Jurkat, Clone E6-1 (cell line): ENCODE measurements at regions not wholly inside any gene's neighbourhood (a gene's known extent, or its start where the extent isn't known, plus 50 kb on each side); places are given as distances from the start of the nearest gene placed in this dataset.

Experiments used
- DNase-seq: peaks from one replicate; pipeline ENCODE4 v3.0.0-alpha.2; 2011; ENCODE audit warnings: low read depth, low spot score
- H3K4me3 ChIP-seq: 2 replicates; pipeline ENCODE4 v1.5.1; 2011; ENCODE audit warnings: mild to moderate bottlenecking, low read length, control low read depth, moderate library complexity

DNA sequence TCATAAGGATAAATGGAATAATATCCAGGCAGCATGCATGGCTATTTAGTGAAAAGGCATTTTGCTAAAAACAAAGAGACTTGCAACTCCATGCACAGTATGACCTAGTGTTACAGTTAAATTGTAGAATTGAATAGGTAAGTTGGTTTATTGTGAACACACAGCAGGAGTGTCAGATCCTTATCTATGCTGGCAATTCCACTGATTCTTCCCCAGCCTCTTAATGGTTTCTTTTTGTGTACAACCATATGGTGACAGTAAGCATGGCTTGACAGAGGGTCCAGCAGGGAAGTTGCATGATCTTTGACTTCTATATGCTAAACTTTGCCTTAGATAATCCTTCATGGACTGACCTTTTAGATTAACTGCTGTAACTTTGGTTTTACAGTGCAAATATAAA, 936.6 kb upstream of the EPHA5 start:
- DNase-seq = no peak
- H3K4me3 ChIP-seq = no peak overlapping the region

DNA sequence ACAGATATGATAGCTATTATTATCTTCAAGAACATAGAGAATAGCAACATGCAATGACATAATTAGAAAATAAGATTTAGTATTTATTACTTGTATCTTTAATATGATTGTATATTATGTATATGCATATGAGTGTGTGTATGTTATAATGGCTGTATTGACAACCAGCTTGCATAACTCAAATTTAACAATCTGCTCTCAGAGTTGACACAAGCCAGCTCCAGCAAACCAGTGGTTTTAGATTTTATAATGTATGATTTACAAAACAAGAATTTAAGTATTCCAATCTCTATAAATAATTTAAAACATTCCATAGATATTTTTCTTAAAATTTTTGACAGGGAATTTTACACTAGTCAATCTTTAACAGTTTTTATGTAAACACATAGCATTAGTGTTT, 935.9 kb upstream of the EPHA5 start:
- DNase-seq = no peak
- H3K4me3 ChIP-seq = no peak overlapping the region

DNA sequence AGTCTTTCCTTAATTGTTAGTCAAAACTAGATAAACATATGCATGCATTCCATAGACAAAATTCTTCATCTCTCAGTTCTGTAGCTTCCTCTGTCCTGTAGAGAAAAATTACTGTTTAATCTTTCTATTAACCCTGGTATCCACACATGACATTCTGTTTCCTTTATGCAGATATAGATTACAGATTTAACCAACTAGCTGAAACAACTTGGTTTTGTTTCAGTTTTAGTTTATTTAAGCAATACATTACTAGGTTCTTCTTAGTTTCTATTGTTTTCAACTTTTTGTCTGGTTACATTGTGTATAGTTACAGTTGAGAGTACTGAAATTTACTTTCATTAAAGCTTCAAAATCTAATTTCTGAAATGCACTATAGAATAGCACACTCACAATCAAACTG, 933.9 kb upstream of the EPHA5 start:
- no peak for DNase-seq
- H3K4me3 ChIP-seq = no peak overlapping the region

DNA sequence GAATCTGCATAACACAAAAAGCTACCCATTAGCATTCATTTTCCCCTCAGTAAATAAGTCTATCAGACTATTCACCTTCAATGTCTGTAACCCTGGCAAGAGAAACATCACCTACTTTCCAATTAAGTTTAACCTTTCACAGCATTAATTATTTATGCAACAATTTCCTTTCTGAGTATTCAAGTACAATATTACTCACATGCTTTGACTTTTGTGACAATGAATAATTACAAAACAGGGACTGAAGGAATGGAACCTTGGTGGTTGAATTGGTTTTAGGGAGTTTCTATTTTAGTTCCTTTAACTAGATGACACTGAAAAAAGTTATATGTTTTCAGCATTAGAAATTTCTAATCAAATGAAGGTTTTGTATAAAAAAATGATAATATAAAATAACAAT, 932.3 kb upstream of the EPHA5 start:
- H3K4me3 ChIP-seq = no peak overlapping the region
- DNase-seq = no peak

DNA sequence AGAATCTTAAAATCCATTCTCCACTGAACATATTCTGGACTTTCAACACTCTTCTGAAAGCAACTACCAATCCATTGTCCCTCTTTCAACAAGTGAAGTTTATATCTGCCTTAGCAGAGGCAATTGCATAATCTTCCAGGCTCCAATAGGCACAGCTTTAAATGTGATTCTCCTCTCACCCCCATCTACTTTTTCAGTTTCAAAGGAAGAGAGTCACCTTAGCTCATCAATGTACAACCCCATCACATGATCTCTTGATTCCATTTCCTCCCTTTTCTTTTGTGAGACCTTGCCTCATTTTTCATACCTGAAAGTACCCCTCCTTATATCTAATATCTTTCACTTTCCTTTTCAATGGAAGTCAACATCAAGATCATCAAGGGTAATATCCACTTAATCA, 921.7 kb upstream of the EPHA5 start:
- H3K4me3 ChIP-seq = no peak overlapping the region
- DNase-seq = no peak

DNA sequence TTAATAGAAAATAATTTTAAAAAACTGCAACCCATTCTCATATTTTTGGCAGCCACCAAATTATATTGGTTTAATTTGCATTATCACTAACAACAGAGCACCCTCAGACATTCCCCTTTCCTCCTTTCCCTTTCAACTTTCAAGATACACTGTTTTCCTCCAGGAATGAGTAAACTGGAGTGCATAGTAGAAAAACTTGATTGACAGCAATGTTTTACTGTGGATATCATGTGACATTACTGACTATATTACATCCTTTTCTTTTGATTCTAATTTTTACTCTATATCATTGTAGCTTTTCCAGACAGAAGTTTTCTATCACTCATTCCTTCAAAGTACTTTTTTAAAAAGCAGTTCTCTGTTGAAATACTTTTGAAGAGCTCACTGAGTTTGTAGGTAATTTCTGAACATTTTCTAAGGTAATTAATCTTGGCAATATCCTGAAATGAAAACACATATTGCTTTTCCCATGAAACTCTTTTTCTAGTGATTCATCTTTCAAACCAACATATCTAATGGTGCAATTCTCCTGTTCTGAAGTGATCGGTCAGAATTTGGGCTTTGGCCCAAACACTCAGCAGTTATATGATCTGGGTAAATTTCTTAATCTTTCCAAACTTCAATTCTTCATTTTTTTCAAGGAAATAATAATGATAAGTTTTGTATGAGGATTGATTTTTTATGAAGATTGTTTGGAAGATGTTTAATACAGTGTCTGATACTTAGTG, 920.4 kb upstream of the EPHA5 start:
- no peak for DNase-seq
- H3K4me3 ChIP-seq = no peak overlapping the region

DNA sequence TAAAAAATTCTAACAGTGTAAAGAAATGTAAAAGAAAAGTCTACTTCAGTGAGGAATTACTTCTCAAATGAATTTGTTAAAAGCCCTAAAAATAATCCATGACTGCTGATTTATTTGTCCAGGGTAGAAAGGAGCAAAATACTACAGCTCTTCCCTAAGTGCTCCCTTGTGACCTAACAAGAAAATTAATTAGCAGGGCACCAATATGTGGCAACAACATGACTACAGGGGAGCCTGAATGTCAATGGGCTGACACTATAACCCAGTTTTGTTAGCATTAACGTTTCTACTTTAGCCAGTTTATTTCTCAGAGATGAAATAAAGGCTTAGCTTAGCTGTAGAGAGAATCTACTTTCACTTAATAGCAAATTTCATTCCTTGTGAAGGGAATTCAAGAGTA, 918.9 kb upstream of the EPHA5 start:
- H3K4me3 ChIP-seq = no peak overlapping the region
- no peak for DNase-seq

DNA sequence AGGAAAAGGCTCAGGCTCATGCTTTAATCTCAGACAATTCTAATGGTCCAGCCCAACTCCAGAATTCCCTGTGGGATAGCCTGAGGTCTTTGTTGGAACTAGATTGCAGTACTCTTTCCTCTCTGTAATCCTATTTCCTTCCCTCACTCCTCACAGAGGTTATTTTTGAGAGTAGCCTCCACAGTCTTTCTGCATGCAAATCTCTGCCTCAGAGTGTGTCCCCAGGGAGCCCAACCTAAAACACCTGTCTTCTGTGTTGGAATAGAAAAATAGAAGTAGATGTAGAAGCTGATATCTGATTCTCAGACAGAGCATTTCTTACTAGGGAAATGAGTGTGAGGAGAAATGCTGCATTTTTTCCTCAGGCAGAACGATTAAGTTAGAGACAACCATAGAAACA, 915.5 kb upstream of the EPHA5 start:
- no peak overlapping the region for H3K4me3 ChIP-seq
- no peak for DNase-seq

DNA sequence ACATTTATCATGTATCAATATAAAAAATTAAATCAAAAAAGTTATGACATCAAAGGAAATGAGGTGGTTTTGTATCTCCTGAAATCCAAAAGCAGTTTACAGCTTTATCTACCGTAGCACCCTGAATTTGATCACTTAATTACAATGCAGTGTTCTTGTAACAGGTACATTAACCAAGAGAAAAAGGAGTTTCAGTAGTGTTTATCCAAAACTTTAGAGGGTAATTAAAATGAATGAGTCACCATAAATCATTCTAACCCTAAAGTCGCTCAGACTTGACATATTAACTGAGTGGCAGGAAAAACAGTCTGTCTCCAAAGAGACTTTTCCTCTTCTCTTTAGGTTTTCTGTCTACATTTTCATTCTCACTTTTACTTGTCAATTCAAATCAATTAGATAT, 907.6 kb upstream of the EPHA5 start:
- DNase-seq = no peak
- H3K4me3 ChIP-seq = no peak overlapping the region

DNA sequence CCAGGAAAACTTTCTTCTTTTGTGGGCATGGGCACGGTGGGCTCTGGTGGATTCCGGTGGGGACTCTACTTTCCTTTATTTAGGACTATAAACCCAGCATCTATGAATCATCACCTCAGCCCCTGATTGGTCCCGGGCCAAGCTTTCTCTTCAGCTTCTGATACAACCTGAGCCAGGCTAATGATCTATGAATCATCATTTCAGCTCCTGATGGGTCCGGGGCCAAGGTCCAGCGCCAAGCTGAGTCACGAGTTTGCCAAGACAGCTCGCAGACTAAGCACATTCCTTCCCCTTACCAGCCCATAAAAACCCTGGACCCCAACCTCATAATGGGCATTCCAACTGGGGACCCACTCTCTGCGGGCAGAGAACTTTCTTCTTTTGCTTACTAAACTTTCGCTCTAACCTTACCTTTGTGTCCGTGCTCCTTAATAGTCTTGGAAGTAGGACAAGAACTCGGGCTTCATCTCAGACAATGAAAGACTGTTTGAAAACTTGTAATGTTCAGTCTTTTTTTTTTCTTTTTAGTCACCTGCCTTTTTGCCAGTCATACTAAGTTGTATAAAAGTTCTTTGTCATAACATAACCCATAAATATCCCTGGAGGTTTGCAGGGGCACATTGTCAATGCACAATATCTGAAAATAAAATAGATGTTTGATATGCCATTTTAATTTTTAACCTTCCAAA, 904.9 kb upstream of the EPHA5 start:
- no peak overlapping the region for H3K4me3 ChIP-seq
- no peak for DNase-seq

DNA sequence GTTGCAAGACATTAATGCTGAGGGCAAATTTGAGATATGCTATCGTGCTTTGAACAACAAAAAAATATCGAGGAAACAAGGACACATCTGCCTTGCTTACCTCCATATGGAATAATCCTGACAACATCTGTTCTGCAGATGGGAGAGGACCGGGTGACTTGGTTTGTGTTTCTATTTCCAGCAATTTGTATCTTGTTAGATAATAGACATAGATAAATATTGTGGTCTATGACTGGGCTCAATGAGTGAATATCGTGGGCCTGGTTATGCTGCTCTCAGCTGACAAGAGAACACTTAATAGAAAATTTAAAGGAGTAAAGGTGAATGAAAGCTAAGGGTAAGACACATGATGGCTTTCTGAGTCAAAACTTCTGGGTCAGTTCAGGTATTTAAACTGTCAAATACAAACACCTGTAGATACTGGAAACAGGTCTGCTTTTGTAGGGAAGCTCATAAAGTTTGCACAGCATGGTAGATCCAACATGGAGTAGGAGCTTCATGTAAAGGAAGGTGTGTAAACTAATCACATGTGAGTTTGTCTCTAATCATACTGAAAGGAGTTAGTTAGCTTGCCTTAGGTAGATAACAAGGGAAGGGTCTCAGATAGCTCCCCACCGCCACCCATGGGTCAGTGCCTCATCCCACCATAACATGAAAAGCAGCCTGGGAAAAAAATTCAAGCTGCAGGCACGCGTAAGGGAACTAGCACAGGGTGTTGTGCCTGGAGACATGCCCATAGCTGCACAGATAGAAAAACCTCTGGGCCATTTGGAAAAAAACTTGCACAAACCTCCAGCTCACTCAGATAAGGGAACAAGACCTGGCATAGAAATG, 904.1 kb upstream of the EPHA5 start:
- no peak overlapping the region for H3K4me3 ChIP-seq
- no peak for DNase-seq

DNA sequence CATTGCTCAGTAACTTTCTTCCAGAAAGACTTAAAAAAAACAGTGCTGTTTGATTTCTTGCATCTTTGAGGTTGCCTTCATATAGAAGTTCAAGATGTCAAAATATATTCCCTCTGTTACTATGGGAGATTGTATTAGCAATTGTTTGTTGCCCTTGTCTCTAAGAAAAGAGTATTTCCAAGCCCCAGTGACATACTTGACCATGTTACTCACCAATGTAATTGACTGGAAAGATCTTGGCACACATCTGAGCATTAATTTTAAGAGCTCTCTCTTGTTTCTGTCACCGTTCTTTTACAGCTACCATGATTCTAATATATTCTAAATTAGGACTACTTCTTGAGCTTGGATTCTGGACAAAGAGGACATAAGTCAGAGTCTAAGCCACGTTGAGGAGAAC, 902.7 kb upstream of the EPHA5 start:
- no peak for DNase-seq
- no peak overlapping the region for H3K4me3 ChIP-seq

DNA sequence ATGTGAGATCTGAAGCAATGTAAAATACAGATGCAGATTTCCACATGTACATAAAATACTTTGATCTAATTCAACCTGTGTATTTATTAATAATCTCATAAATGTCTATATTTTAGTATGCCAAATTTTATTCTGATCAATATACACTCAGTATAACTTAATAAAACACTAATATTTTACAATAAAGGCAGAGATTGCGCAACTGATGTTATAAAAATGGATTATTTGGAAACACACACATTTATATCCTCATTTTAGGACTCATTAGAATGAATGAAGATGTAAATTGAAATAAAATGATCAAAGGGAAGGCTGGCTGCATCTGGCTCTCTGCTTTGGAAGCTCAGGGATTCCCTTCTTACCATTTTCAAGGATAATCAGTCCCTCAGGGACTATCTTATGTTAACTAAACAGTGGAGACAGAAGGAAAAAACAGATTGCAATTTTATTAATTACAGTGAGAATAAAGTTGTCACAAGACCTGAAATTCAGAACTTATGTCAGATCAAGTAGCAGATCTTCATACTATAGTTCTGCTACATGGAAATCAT, 900.9 kb upstream of the EPHA5 start:
- no peak for DNase-seq
- H3K4me3 ChIP-seq = no peak overlapping the region

DNA sequence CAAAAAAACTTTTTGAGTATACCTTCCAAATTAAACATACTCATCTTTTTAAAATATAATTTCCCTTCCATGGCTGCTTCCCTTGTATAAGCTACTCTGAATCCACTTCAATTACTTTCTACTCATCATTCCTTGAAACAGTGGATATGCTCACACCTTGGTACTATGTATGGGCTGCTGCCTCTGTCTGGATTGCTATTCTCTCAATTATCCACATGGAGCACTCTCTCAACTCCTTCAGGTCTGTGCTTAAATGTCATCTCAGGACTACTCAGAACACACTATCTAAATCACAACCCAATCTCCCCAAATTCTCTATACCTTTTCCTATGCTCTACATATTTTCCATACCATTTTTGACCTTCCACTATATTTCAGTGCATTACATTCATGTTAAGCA, 898.9 kb upstream of the EPHA5 start:
- no peak overlapping the region for H3K4me3 ChIP-seq
- DNase-seq = no peak

DNA sequence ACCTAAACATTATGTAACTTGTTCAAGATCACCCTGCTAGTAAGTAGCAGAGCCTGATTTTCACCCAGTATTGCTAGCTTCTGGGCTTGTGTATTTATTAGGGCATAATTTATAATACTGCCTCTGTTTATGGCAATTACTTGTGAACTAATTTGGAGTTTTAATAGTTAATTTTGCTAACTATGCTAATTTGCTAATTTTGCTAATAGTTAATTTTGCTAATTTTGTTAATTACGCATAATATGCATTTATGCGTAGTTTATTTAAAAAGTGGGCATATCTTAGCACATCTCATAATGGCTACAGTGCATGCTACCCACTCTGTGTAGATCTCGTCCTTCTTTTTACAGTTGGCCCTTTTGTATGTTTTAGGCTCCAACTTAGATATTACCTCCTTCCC, 898.1 kb upstream of the EPHA5 start:
- H3K4me3 ChIP-seq = no peak overlapping the region
- no peak for DNase-seq

DNA sequence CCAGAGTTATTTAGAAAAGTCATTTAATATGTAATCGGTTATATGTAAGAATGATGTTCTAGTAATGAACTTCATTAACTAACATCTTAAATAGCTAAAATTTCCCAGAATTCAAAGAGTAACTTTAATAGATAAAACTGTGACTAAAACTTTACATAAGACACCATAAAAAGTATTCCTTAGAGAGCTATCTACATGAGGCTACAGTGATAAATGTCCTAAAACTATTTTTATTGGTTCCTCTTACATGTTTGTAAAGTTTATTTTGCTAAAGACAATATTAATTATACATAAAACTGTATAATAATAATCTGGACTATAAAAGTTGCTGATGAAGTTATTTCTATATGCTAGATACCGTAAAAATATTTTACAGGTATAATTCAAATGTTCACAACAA, 897.7 kb upstream of the EPHA5 start:
- no peak for DNase-seq
- no peak overlapping the region for H3K4me3 ChIP-seq

DNA sequence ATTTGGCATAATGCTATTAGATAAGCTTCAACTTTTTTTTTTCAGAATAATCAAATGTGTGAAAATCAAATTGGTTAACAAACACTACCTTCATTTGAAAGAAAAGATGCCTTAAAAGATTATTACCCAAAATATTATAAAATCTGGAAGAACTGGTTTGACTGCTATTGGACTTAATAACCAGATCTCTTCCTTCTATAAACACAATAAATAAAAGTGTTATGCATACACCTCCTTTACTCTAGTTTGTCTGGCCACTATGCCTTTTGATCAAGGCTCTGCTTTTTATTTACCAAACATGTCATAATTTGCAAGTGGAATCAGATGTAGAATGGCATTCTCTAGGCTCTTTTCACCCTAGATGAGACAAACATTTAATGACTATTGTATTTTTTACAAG, 897.3 kb upstream of the EPHA5 start:
- no peak overlapping the region for H3K4me3 ChIP-seq
- DNase-seq = no peak

DNA sequence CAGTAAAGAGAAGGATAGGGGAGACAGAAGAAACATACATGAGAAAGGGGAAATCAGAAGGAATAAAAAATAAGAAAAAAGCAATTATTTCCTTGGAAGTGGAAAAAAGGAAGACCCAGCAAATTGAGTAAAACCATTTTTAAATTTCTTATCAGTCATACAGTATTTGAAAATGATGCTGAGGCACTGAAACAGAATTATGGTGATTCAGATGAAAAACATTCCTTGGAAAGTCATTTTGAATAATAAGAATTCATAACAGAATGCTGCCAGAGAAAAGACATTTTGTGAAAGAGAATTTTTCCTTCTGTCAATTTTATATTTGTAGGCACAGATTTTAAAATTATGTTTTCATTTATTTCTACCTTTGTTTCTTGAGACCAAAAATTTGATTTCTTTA, 895.5 kb upstream of the EPHA5 start:
- no peak overlapping the region for H3K4me3 ChIP-seq

DNA sequence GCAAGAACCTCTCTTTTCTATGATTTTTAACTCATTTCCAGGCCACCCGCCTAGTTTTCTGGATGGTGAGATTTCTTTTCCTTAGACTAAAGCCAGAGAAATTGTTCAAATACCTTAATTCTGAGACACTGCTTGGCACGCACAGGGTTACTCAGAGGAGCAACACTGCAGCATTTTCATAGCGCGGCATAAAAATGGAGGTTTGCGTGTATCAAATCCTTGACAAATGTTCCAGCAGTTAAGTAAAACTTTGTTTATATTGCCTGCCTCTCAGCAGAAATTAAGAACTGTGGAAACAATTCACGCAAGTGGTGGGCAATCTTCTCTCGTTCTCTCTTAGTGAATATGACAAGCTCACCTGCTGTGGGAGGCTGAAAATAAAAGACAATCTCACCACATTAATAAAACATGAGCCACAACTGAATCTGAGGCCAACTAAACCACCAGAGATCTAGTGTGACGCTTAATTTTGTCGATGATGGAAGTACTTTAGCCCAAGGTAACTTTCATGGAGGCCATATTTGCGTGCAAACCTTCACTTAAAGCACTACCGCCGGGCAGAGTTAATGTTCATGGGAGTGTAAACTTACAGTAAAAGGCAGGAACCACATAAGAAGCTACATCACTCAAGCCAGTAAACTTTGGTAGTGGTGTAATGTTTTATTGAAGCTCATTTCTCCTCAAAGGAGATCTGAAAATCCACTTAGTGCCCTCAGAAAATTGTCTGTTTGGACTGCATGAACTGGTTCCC, 894.8 kb upstream of the EPHA5 start:
- no peak for DNase-seq
- H3K4me3 ChIP-seq = no peak overlapping the region

More for the DNA sequence above, 895.5 kb upstream of the EPHA5 start:
- no peak for DNase-seq
